ENCODE measurements at regions not wholly inside any gene's neighbourhood (a gene's known extent, or its start where the extent isn't known, plus 50 kb on each side); places are given as distances from the start of the nearest gene placed in this dataset.
"Not testable (repeated sequence)": the region's sequence is repeated elsewhere in the genome, so short reads cannot be mapped to it uniquely, and the experiment has no call there.

GRCh38 chr15:98548139-98548971 is 100.0 kb upstream of the IGF1R start:
- WGBS, 2 donors = 1 to 2% methylated on average over 65 of the region's 65 CpGs
- Histone ChIP-seq H3K4me1 (peaks cover 0 to 19% (median 17%) of the 10 kb centered on the region in 9 donors), H3K9me3 (no peaks in the 10 kb centered on the region), H3K36me3 (no peaks in the 10 kb centered on the region), H3K27me3 (peaks cover 0 to 40% (median 25%) of the 10 kb centered on the region in 7 donors), H3K27ac (peak overlapping the region in 8 of 10 donors; percentile 39 to 81 (median 70)), H3K4me3 (peak overlapping the region; percentile 34 to 67 (median 58))
- peak in 5 of 9 donors; percentile 14 to 37 (median 20) for TF ChIP-seq CTCF (IDR thresholded peaks at IDR 0.05)
- intact Hi-C loops (cut with DNase I) = loop anchor here in 1 of 10 donors (10.0 kb wide), 1 partner anchor 96 kb away; the partner anchor contains the start of gene IGF1R
- DNase-seq (peak; percentile 61 to 70), ATAC-seq (peak; percentile 87 to 93 (median 90))

- H3K27me3 ChIP-seq = peaks cover 0 to 43% (median 25%) of the 10 kb centered on the region in 7 donors
- H3K27ac ChIP-seq = peak overlapping the region in 5 of 10 donors; percentile 39 to 81 (median 76)
- 75 to 79% methylated on average over 11 of the region's 11 CpGs for WGBS, 2 donors
- intact Hi-C loops (cut with DNase I) = loop anchor here in 1 of 10 donors (10.0 kb wide), 1 partner anchor 96 kb away; the partner anchor contains the start of gene IGF1R
- H3K9me3 ChIP-seq = no peaks in the 10 kb centered on the region
- H3K4me1 ChIP-seq = peaks cover 0 to 19% (median 17%) of the 10 kb centered on the region in 9 donors
- TF ChIP-seq CTCF (IDR thresholded peaks at IDR 0.05) = no peak
- no peak for ATAC-seq
- H3K36me3 ChIP-seq = no peaks in the 10 kb centered on the region
- peak overlapping the region in 9 of 10 donors; percentile 35 to 67 (median 59) for H3K4me3 ChIP-seq
- DNase-seq = no peak
Measured at GRCh38 chr15:98549003-98549402, 99.3 kb upstream of the IGF1R start.

DNA sequence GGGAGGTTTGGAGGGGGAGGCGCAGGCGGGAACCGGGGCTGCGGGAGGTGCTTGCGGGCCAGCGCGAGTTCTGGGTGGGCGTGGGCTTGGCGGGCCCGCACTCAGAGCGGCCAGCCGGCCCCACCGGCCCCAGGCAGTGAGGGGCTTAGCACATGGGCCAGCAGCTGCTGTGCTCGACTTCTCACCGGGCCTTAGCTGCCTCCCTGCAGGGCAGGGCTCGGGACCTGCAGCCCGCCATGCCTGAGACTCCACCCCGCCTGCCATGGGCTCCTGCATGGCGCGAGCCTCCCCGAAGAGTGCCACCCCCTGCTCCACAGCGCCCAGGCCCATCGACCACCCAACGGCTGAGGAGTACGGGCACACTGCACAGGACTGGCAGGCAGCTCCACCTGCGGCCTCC is 98.6 kb upstream of the IGF1R start:
- ATAC-seq (no peak), DNase-seq (no peak)
- no peaks in the 10 kb centered on the region for H3K36me3 ChIP-seq
- H3K27me3 ChIP-seq = peaks cover 0 to 43% (median 25%) of the 10 kb centered on the region in 7 donors
- no peak for TF ChIP-seq CTCF (IDR thresholded peaks at IDR 0.05)
- intact Hi-C loops (cut with DNase I) = loop anchor here in 1 of 10 donors (10.0 kb wide), 1 partner anchor 95 kb away; the partner anchor contains the start of gene IGF1R
- H3K9me3 ChIP-seq = no peaks in the 10 kb centered on the region
- no peak overlapping the region for H3K27ac ChIP-seq
- no peak overlapping the region for H3K4me3 ChIP-seq
- peaks cover 0 to 19% (median 17%) of the 10 kb centered on the region in 9 donors for H3K4me1 ChIP-seq
- WGBS, 2 donors = 96% methylated on average over 26 of the region's 26 CpGs

GRCh38 chr15:98550363-98550762 is 98.0 kb upstream of the IGF1R start:
- Histone ChIP-seq H3K4me1 (peaks cover 0 to 19% (median 17%) of the 10 kb centered on the region in 9 donors), H3K27me3 (peaks cover 0 to 43% (median 25%) of the 10 kb centered on the region in 7 donors)
- WGBS, 2 donors = 91 to 94% methylated on average over 7 of the region's 7 CpGs
- H3K27ac ChIP-seq; H3K9me3 ChIP-seq; H3K4me3 ChIP-seq; ATAC-seq; intact Hi-C loops (cut with DNase I); DNase-seq; H3K36me3 ChIP-seq: not testable (repeated sequence)

Data from heart right ventricle (tissue), 16 donors.